ENCODE measurements at regions not wholly inside any gene's neighbourhood (a gene's known extent, or its start where the extent isn't known, plus 50 kb on each side); places are given as distances from the start of the nearest gene placed in this dataset.

GRCh38 chr22:47804281-47804680, 1041.8 kb downstream of the TBC1D22A start:
- Histone ChIP-seq H3K27ac (no peak overlapping the region), H3K9me3 (peaks cover 5 to 14% (median 13%) of the 10 kb centered on the region in 4 donors), H3K4me3 (no peak overlapping the region), H3K36me3 (no peaks in the 10 kb centered on the region), H3K27me3 (peaks cover 0 to 40% (median 7%) of the 10 kb centered on the region in 3 donors), H3K4me1 (no peaks in the 10 kb centered on the region)
- intact Hi-C loops (cut with DNase I; ENCODE audit: low total_unique reads): no loop called here
- no peak for TF ChIP-seq EP300 (IDR thresholded peaks at IDR 0.05)
- TF ChIP-seq POLR2A (IDR thresholded peaks at IDR 0.05): no peak
- no peak for TF ChIP-seq CTCF (IDR thresholded peaks at IDR 0.05)
- DNase-seq: no peak
- WGBS, 5 donors: 79 to 86% (median 80%) methylated on average over 6 of the region's 6 CpGs

- peaks cover 0 to 30% (median 7%) of the 10 kb centered on the region in 3 donors for H3K27me3 ChIP-seq
- no peaks in the 10 kb centered on the region for H3K36me3 ChIP-seq
- intact Hi-C loops (cut with DNase I; ENCODE audit: low total_unique reads): no loop called here
- 59 to 74% (median 73%) methylated on average over 11 to 14 of the region's 14 CpGs for WGBS, 5 donors
- H3K4me3 ChIP-seq: no peak overlapping the region
- no peak overlapping the region for H3K27ac ChIP-seq
- H3K4me1 ChIP-seq: no peaks in the 10 kb centered on the region
- H3K9me3 ChIP-seq: peaks cover 5 to 23% (median 13%) of the 10 kb centered on the region in 4 donors
- DNase-seq: no peak
- TF ChIP-seq POLR2A (IDR thresholded peaks at IDR 0.05) (no peak), EP300 (IDR thresholded peaks at IDR 0.05) (no peak), CTCF (IDR thresholded peaks at IDR 0.05) (no peak), POLR2AphosphoS5 (IDR thresholded peaks at IDR 0.05) (no peak)
Measured at GRCh38 chr22:47802421-47802820, 1040.0 kb downstream of the TBC1D22A start.

- no peak for DNase-seq
- peaks cover 0 to 23% (median 7%) of the 10 kb centered on the region in 3 donors for H3K27me3 ChIP-seq
- no peaks in the 10 kb centered on the region for H3K36me3 ChIP-seq
- H3K9me3 ChIP-seq: peaks cover 5 to 23% (median 13%) of the 10 kb centered on the region in 4 donors
- H3K27ac ChIP-seq: no peak overlapping the region
- WGBS, 5 donors: 69 to 83% (median 81%) methylated on average over 10 to 11 of the region's 11 CpGs
- intact Hi-C loops (cut with DNase I; ENCODE audit: low total_unique reads): no loop called here
- H3K4me3 ChIP-seq: no peak overlapping the region
- H3K4me1 ChIP-seq: no peaks in the 10 kb centered on the region
- TF ChIP-seq POLR2A (IDR thresholded peaks at IDR 0.05): no peak
- TF ChIP-seq POLR2AphosphoS5 (IDR thresholded peaks at IDR 0.05): no peak
- no peak for TF ChIP-seq CTCF (IDR thresholded peaks at IDR 0.05)
- no peak for TF ChIP-seq EP300 (IDR thresholded peaks at IDR 0.05)
Measured at GRCh38 chr22:47801541-47802245, 1039.2 kb downstream of the TBC1D22A start.

GRCh38 chr22:47798229-47798628, 1035.8 kb downstream of the TBC1D22A start:
- Histone ChIP-seq H3K4me3 (no peak overlapping the region), H3K27me3 (peaks cover 0 to 23% (median 7%) of the 10 kb centered on the region in 3 donors), H3K27ac (no peak overlapping the region), H3K4me1 (no peaks in the 10 kb centered on the region), H3K36me3 (no peaks in the 10 kb centered on the region), H3K9me3 (peaks cover 0 to 8% (median 0%) of the 10 kb centered on the region in 4 donors)
- 79 to 92% (median 80%) methylated on average over 4 of the region's 4 CpGs for WGBS, 5 donors
- TF ChIP-seq CTCF (IDR thresholded peaks at IDR 0.05): no peak
- no peak for DNase-seq
- intact Hi-C loops (cut with DNase I; ENCODE audit: low total_unique reads): no loop called here
